ENCODE measurements at regions not wholly inside any gene's neighbourhood (a gene's known extent, or its start where the extent isn't known, plus 50 kb on each side); places are given as distances from the start of the nearest gene placed in this dataset.
"Not testable (repeated sequence)": the region's sequence is repeated elsewhere in the genome, so short reads cannot be mapped to it uniquely, and the experiment has no call there.

- Mint-ChIP-seq H3K9me3 (peaks cover under 1% of the 10 kb centered on the region), H3K36me3 (ENCODE audit: low read depth) (no peaks in the 10 kb centered on the region)
- DNase-seq (ENCODE audit: low spot score) = no peak
Measured at GRCh38 chrX:74107666-74108065, 196.3 kb upstream of the ZCCHC13 start.

GRCh38 chrX:74104356-74105015 is 199.5 kb upstream of the ZCCHC13 start:
- intact Hi-C loops (cut with micrococcal nuclease) = no loop called here
- H3K27ac Mint-ChIP-seq = no peak overlapping the region
- DNase-seq (ENCODE audit: low spot score) = no peak
- peaks cover 4% of the 10 kb centered on the region for H3K9me3 Mint-ChIP-seq
- no peak overlapping the region for H3K4me3 Mint-ChIP-seq (ENCODE audit: low read depth)
- no peaks in the 10 kb centered on the region for H3K4me1 Mint-ChIP-seq (ENCODE audit: low read depth)
- no peaks in the 10 kb centered on the region for H3K27me3 Mint-ChIP-seq (ENCODE audit: low read depth)
- H3K36me3 Mint-ChIP-seq (ENCODE audit: low read depth) = no peaks in the 10 kb centered on the region

More at GRCh38 chrX:74107666-74108065, 196.3 kb upstream of the ZCCHC13 start:
- H3K27me3 Mint-ChIP-seq (ENCODE audit: low read depth) = no peaks in the 10 kb centered on the region
- no peak overlapping the region for H3K4me3 Mint-ChIP-seq (ENCODE audit: low read depth)
- no peak overlapping the region for H3K27ac Mint-ChIP-seq
- intact Hi-C loops (cut with micrococcal nuclease) = no loop called here
- no peaks in the 10 kb centered on the region for H3K4me1 Mint-ChIP-seq (ENCODE audit: low read depth)

- H3K4me1 Mint-ChIP-seq (ENCODE audit: low read depth); H3K4me3 Mint-ChIP-seq (ENCODE audit: low read depth); H3K27ac Mint-ChIP-seq; DNase-seq (ENCODE audit: low spot score); H3K9me3 Mint-ChIP-seq; H3K36me3 Mint-ChIP-seq (ENCODE audit: low read depth); H3K27me3 Mint-ChIP-seq (ENCODE audit: low read depth); intact Hi-C loops (cut with micrococcal nuclease): not testable (repeated sequence)
Measured at GRCh38 chrX:74098407-74098806, 205.6 kb upstream of the ZCCHC13 start.

- no peak overlapping the region for H3K27ac Mint-ChIP-seq
- H3K4me3 Mint-ChIP-seq (ENCODE audit: low read depth) = no peak overlapping the region
- H3K36me3 Mint-ChIP-seq (ENCODE audit: low read depth) = no peaks in the 10 kb centered on the region
- DNase-seq (ENCODE audit: low spot score) = no peak
- intact Hi-C loops (cut with micrococcal nuclease) = no loop called here
- H3K4me1 Mint-ChIP-seq (ENCODE audit: low read depth) = no peaks in the 10 kb centered on the region
- H3K27me3 Mint-ChIP-seq (ENCODE audit: low read depth) = no peaks in the 10 kb centered on the region
- H3K9me3 Mint-ChIP-seq = peaks cover 18% of the 10 kb centered on the region
Measured at GRCh38 chrX:74090049-74090448, 213.9 kb upstream of the ZCCHC13 start.

- Mint-ChIP-seq H3K4me3 (ENCODE audit: low read depth) (no peak overlapping the region), H3K4me1 (ENCODE audit: low read depth) (no peaks in the 10 kb centered on the region), H3K27me3 (ENCODE audit: low read depth) (no peaks in the 10 kb centered on the region), H3K27ac (no peak overlapping the region), H3K9me3 (peaks cover 17% of the 10 kb centered on the region), H3K36me3 (ENCODE audit: low read depth) (no peaks in the 10 kb centered on the region)
- intact Hi-C loops (cut with micrococcal nuclease) = no loop called here
- DNase-seq (ENCODE audit: low spot score) = no peak
Measured at GRCh38 chrX:74085642-74086236, 218.2 kb upstream of the ZCCHC13 start.

DNA sequence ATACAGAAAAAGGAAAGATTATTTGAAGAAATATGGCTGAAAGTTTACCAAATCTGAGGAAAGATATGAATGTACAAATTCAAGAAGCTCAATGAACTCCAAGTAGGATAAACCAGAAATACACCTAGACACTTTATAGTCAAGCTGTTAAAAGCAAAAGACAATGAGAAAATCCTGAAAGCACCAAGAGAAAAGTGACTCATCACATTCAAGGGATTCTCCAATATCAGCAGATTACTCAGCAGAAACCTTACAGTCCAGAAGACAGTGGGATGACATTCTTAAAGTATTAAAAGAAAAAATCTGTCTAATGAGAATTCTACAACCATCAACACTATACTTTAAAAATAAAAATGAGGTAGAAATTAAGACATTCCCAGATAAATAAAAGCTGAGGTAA is 223.8 kb upstream of the ZCCHC13 start:
- intact Hi-C loops (cut with micrococcal nuclease) = no loop called here
- no peaks in the 10 kb centered on the region for H3K27me3 Mint-ChIP-seq (ENCODE audit: low read depth)
- DNase-seq (ENCODE audit: low spot score) = no peak
- no peak overlapping the region for H3K27ac Mint-ChIP-seq
- H3K36me3 Mint-ChIP-seq (ENCODE audit: low read depth) = no peaks in the 10 kb centered on the region
- no peaks in the 10 kb centered on the region for H3K4me1 Mint-ChIP-seq (ENCODE audit: low read depth)
- no peak overlapping the region for H3K4me3 Mint-ChIP-seq (ENCODE audit: low read depth)
- H3K9me3 Mint-ChIP-seq = peaks cover 20% of the 10 kb centered on the region

DNA sequence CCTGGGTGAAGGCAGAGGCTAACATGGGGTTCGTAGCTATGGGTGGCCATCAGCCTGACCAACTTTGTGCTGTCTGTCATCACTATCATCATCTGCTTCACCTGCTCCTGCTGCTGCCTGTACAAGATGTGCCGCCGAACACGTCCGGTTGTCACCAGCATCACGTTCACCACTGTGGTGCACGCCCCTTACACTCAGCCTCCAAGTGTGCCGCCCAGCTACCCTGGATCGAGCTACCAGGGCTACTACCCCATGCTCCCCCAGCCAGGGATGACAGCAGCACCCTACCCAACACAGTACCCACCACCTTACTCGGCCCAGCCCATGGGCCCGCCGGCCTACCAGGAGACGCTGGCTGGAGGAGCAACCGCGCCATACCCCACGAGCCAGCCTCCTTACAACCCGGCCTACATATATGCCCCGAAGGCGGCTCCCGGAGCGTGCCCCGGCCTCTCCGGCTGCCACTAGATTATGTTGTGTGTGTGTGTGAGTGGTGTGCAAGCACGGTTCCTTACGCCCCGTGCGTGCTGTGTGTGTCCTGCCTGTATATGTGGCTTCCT is 213.4 kb upstream of the XIST start:
- intact Hi-C loops (cut with micrococcal nuclease) = no loop called here
- Mint-ChIP-seq H3K27ac (no peak overlapping the region), H3K4me1 (ENCODE audit: low read depth) (no peaks in the 10 kb centered on the region), H3K9me3 (peaks cover 5% of the 10 kb centered on the region), H3K4me3 (ENCODE audit: low read depth) (no peak overlapping the region), H3K27me3 (ENCODE audit: low read depth) (no peaks in the 10 kb centered on the region), H3K36me3 (ENCODE audit: low read depth) (no peaks in the 10 kb centered on the region)
- no peak for DNase-seq (ENCODE audit: low spot score)

GRCh38 chrX:74063426-74064155 is 211.1 kb upstream of the XIST start:
- no peak for DNase-seq (ENCODE audit: low spot score)
- H3K27ac Mint-ChIP-seq = no peak overlapping the region
- H3K4me1 Mint-ChIP-seq (ENCODE audit: low read depth) = no peaks in the 10 kb centered on the region
- intact Hi-C loops (cut with micrococcal nuclease) = no loop called here
- H3K9me3 Mint-ChIP-seq = peaks cover 3% of the 10 kb centered on the region
- H3K36me3 Mint-ChIP-seq (ENCODE audit: low read depth) = no peaks in the 10 kb centered on the region
- no peaks in the 10 kb centered on the region for H3K27me3 Mint-ChIP-seq (ENCODE audit: low read depth)
- H3K4me3 Mint-ChIP-seq (ENCODE audit: low read depth) = no peak overlapping the region

- Mint-ChIP-seq H3K27me3 (ENCODE audit: low read depth) (no peaks in the 10 kb centered on the region), H3K9me3 (no peaks in the 10 kb centered on the region), H3K4me3 (ENCODE audit: low read depth) (no peak overlapping the region), H3K27ac (no peak overlapping the region), H3K36me3 (ENCODE audit: low read depth) (no peaks in the 10 kb centered on the region), H3K4me1 (ENCODE audit: low read depth) (no peaks in the 10 kb centered on the region)
- DNase-seq (ENCODE audit: low spot score) = no peak
- intact Hi-C loops (cut with micrococcal nuclease) = no loop called here
Measured at GRCh38 chrX:74061879-74062278, 209.4 kb upstream of the XIST start.

DNA sequence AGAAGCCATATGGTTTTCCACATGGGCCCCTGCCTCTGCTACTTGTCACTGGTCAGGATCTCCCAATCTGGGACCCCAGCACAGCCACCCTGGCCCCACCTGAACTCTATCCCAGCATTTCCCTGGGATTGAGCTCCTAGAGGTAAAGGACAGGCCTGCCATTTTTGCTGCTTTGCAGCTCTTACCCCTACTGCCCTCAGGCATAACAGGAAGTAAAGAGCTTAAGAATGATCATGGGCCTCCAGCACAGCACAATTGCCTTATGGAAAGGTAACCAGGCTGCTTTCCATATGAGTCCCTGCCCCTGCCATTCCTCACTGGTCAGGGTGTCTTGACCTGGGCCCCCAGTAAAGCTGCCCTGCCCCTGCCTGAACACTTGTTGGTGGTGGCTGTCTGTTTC is 196.6 kb upstream of the XIST start:
- peaks cover 6% of the 10 kb centered on the region for H3K9me3 Mint-ChIP-seq
- H3K27me3 Mint-ChIP-seq (ENCODE audit: low read depth) = no peaks in the 10 kb centered on the region
- no peaks in the 10 kb centered on the region for H3K4me1 Mint-ChIP-seq (ENCODE audit: low read depth)
- no peak for DNase-seq (ENCODE audit: low spot score)
- H3K36me3 Mint-ChIP-seq (ENCODE audit: low read depth) = no peaks in the 10 kb centered on the region
- no peak overlapping the region for H3K27ac Mint-ChIP-seq
- H3K4me3 Mint-ChIP-seq (ENCODE audit: low read depth) = no peak overlapping the region
- intact Hi-C loops (cut with micrococcal nuclease) = no loop called here

DNA sequence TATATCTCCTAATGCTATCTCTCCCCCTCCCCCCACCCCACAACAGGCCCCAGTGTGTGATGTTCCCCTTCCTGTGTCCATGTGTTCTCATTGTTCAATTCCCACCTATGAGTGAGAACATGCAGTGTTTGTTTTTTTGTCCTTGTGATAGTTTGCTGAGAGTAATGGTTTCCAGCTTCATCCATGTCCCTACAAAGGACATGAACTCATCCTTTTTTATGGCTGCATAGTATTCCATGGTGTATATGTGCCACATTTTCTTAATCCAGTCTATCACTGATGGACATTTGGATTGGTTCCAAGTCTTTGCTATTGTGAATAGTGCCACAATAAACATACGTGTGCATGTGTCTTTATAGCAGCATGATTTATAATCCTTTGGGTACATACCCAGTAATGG is 181.6 kb upstream of the XIST start:
- H3K36me3 Mint-ChIP-seq (ENCODE audit: low read depth) = not testable (repeated sequence)

DNA sequence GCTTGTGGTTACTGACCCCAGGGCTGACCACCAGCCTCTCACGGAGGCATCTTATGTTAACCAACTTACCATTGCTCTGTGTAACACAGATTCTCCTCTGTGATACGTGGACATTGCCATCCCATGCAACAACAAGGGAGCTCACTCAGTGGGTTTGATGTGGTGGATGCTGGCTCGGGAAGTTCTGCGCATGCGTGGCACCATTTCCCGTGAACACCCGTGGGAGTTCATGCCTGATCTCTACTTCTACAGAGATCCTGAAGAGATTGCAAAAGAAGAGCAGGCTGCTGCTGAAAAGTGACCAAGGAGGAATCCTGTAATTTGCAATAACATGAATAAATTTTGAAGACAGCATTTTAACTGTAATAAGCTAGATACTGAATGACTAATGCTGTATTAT is 179.0 kb upstream of the XIST start:
- H3K9me3 Mint-ChIP-seq; H3K27me3 Mint-ChIP-seq (ENCODE audit: low read depth); DNase-seq (ENCODE audit: low spot score); H3K4me3 Mint-ChIP-seq (ENCODE audit: low read depth); H3K4me1 Mint-ChIP-seq (ENCODE audit: low read depth); H3K27ac Mint-ChIP-seq; H3K36me3 Mint-ChIP-seq (ENCODE audit: low read depth); intact Hi-C loops (cut with micrococcal nuclease): not testable (repeated sequence)

More for the DNA sequence above, 181.6 kb upstream of the XIST start:
- H3K27ac Mint-ChIP-seq; H3K9me3 Mint-ChIP-seq; intact Hi-C loops (cut with micrococcal nuclease); DNase-seq (ENCODE audit: low spot score); H3K4me3 Mint-ChIP-seq (ENCODE audit: low read depth); H3K4me1 Mint-ChIP-seq (ENCODE audit: low read depth); H3K27me3 Mint-ChIP-seq (ENCODE audit: low read depth): not testable (repeated sequence)

DNA sequence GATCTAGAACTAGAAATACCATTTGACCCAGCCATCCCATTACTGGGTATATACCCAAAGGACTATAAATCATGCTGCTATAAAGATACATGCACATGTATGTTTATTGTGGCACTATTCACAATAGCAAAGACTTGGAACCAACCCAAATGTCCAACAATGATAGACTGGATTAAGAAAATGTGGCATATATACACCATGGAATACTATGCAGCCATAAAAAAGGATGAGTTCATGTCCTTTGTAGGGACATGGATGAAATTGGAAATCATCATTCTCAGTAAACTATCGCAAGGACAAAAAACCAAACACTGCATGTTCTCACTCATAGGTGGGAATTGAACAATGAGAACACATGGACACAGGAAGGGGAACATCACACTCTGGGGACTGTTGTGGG is 178.3 kb upstream of the XIST start:
- H3K4me1 Mint-ChIP-seq (ENCODE audit: low read depth); H3K27me3 Mint-ChIP-seq (ENCODE audit: low read depth); H3K9me3 Mint-ChIP-seq; H3K4me3 Mint-ChIP-seq (ENCODE audit: low read depth); H3K27ac Mint-ChIP-seq; intact Hi-C loops (cut with micrococcal nuclease); H3K36me3 Mint-ChIP-seq (ENCODE audit: low read depth); DNase-seq (ENCODE audit: low spot score): not testable (repeated sequence)
